Fibroblast of lung (primary cell): ENCODE measurements at regions not wholly inside any gene's neighbourhood (a gene's known extent, or its start where the extent isn't known, plus 50 kb on each side); places are given as distances from the start of the nearest gene placed in this dataset.

Experiments
- DNase-seq, 2 donors: peaks; one replicate each; pipeline versions ENCODE4 v3.0.0 to v3.0.0-alpha.2; 2010; ENCODE audit warnings: low read depth in 2 of 2
- H2AFZ ChIP-seq: 2 replicates; pipeline ENCODE4 v1.5.1; 2012; ENCODE audit warnings: low read length, control low read depth, inconsistent platforms
- H3K27ac ChIP-seq: 2 replicates; pipeline ENCODE4 v1.5.1; 2011; ENCODE audit warnings: low read length, control low read depth; ENCODE audit not compliant: insufficient read depth
- H3K27me3 ChIP-seq: 2 replicates; pipeline ENCODE4 v1.5.1; 2011; ENCODE audit warnings: mild to moderate bottlenecking, low read length; ENCODE audit not compliant: control insufficient read depth, insufficient read depth
- H3K36me3 ChIP-seq: 2 replicates; pipeline ENCODE4 v1.5.1; 2011; ENCODE audit warnings: low read length; ENCODE audit not compliant: control insufficient read depth, insufficient read depth
- H3K4me1 ChIP-seq: 2 replicates; pipeline ENCODE4 v1.5.1; 2011; ENCODE audit warnings: low read length; ENCODE audit not compliant: control insufficient read depth, insufficient read depth; ENCODE audit errors: extremely low read depth
- H3K4me2 ChIP-seq: 2 replicates; pipeline ENCODE4 v1.5.1; 2011; ENCODE audit warnings: low read length, control low read depth; ENCODE audit not compliant: insufficient read depth; ENCODE audit errors: extremely low read depth
- H3K4me3 ChIP-seq, 4 experiments: fragments of 200-600 bp in 1 of 4; sonication (generic) in 1 of 4; replicated peaks in 1 of 4; 2 replicates each; pipeline ENCODE4 v1.5.1; 2011 to 2016; ENCODE audit warnings: low read length in 4 of 4, low read depth in 3 of 4, mild to moderate bottlenecking in 3 of 4, control low read depth in 2 of 4, inconsistent platforms in 1 of 4, mixed read lengths in 1 of 4; ENCODE audit not compliant: insufficient read depth in 1 of 4; ENCODE audit errors: control extremely low read depth in 1 of 4
- H3K79me2 ChIP-seq: 2 replicates; pipeline ENCODE4 v1.5.1; 2012; ENCODE audit warnings: mild to moderate bottlenecking, low read length, inconsistent platforms; ENCODE audit not compliant: control insufficient read depth, insufficient read depth
- H3K9ac ChIP-seq: 2 replicates; pipeline ENCODE4 v1.5.1; 2011; ENCODE audit warnings: mild to moderate bottlenecking, low read length, control low read depth; ENCODE audit not compliant: insufficient read depth
- H3K9me3 ChIP-seq: 2 replicates; pipeline ENCODE4 v1.5.1; 2012; ENCODE audit warnings: low read depth, low read length; ENCODE audit not compliant: control insufficient read depth, insufficient read depth
- H4K20me1 ChIP-seq: 2 replicates; pipeline ENCODE4 v1.5.1; 2011; ENCODE audit warnings: low read length; ENCODE audit not compliant: control insufficient read depth, insufficient read depth; ENCODE audit errors: extremely low read depth
- EZH2 ChIP-seq: IDR thresholded peaks from 2 replicates; pipeline ENCODE4 v1.5.1; 2012; ENCODE audit warnings: low read length, control low read depth, mild to moderate bottlenecking; ENCODE audit errors: missing control alignments
- TF ChIP-seq, protein P1 (sequence below), 2 donors: IDR thresholded peaks in 1 of 2; conservative IDR thresholded peaks in 1 of 2; 1 replicate in 1 of 2; 2 replicates in 1 of 2; pipeline ENCODE4 v1.5.1; 2011 to 2012; ENCODE audit warnings: low read length in 2 of 2, control low read depth in 1 of 2, inconsistent platforms in 1 of 2, low read depth in 1 of 2, mild to moderate bottlenecking in 1 of 2

DNA sequence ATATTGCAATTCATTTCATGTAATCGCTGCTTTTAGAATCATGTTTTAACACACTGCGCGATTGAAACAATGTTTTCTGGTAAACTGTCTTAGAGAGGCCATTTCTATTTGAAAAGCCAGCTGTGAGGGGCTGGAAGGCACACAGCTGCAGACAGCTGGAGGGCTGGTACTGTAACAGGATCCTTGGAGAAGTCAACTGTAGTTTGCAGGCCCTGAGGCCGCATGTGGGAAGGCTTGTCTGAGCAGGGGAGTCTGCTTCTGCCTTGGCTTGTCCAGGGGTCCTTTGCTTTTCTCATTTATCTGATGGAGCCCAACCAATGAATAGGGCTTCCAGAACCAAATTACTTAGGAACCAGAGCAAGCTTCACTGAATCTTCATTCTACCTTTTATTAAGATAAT is 313.5 kb downstream of the BLID start:
- Histone ChIP-seq H3K36me3 (no peaks in the 10 kb centered on the region), H3K9ac (no peak overlapping the region), H4K20me1 (no peaks in the 10 kb centered on the region), H3K27me3 (no peaks in the 10 kb centered on the region), H3K79me2 (no peaks in the 10 kb centered on the region), H3K4me1 (no peaks in the 10 kb centered on the region), H3K27ac (no peak overlapping the region), H3K9me3 (no peaks in the 10 kb centered on the region), H2AFZ (no peak overlapping the region), H3K4me3 (no peak overlapping the region), H3K4me2 (no peak overlapping the region)
- TF ChIP-seq EZH2, result no peak
- TF ChIP-seq, protein P1, sequence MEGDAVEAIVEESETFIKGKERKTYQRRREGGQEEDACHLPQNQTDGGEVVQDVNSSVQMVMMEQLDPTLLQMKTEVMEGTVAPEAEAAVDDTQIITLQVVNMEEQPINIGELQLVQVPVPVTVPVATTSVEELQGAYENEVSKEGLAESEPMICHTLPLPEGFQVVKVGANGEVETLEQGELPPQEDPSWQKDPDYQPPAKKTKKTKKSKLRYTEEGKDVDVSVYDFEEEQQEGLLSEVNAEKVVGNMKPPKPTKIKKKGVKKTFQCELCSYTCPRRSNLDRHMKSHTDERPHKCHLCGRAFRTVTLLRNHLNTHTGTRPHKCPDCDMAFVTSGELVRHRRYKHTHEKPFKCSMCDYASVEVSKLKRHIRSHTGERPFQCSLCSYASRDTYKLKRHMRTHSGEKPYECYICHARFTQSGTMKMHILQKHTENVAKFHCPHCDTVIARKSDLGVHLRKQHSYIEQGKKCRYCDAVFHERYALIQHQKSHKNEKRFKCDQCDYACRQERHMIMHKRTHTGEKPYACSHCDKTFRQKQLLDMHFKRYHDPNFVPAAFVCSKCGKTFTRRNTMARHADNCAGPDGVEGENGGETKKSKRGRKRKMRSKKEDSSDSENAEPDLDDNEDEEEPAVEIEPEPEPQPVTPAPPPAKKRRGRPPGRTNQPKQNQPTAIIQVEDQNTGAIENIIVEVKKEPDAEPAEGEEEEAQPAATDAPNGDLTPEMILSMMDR (conservative IDR thresholded peaks at IDR 0.05 in 1 of 2, IDR thresholded peaks at IDR 0.05 in 1 of 2; ENCODE audit: low read depth in 1 of 2, low read length in 2 of 2), result no peak
- DNase-seq, result peak in 1 of 2 donors; percentile 79

DNA sequence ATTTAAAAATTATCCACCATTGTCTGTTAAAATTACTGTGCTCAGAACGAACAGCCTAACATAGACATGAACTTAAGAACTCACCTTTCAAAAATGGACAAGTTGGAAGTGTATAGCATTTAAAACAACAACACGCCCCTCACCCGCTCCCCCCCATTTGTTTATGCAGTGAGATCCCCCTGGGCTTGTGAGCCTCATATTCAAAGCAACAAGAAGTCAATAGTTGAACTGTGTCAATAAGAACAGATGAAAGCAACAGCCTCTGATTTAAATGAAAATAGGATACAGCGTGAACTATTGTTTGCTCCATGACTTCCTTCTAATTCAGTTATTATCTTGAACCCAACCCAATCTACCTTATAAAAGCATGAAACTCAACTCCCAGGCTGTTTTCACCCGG is 314.2 kb downstream of the BLID start:
- peak overlapping the region; percentile 27 for H3K4me2 ChIP-seq

DNA sequence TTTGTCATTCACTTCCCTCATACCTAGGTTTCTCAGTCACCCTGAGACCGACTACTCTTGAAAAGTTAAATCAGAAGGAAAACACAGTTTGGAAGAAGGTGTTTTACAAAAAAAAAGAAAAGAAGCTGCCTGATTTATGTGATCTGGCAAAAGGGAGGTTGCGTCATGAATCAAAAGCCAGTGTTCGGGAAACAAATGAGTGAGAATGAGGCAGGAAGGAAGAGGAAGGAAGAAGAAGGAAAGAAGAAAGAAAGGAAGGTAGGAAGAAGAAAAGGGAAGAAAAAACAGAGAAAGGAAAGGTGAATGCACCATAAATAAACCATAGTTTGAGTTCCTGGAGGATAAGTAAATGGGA is 314.6 kb downstream of the BLID start:
- Histone ChIP-seq H3K4me3 (no peak overlapping the region), H3K4me1 (no peaks in the 10 kb centered on the region), H3K79me2 (no peaks in the 10 kb centered on the region), H3K36me3 (no peaks in the 10 kb centered on the region), H3K9ac (no peak overlapping the region), H3K27ac (no peak overlapping the region), H3K4me2 (peak overlapping the region; percentile 27), H4K20me1 (no peaks in the 10 kb centered on the region), H3K27me3 (no peaks in the 10 kb centered on the region), H2AFZ (no peak overlapping the region), H3K9me3 (no peaks in the 10 kb centered on the region)
- peak in 1 of 2 donors; percentile 18 for DNase-seq
- no peak for TF ChIP-seq EZH2
- TF ChIP-seq, protein P1 (conservative IDR thresholded peaks at IDR 0.05 in 1 of 2, IDR thresholded peaks at IDR 0.05 in 1 of 2; ENCODE audit: low read depth in 1 of 2, low read length in 2 of 2), result no peak

More for the DNA sequence above, 314.2 kb downstream of the BLID start:
- no peak overlapping the region for H2AFZ ChIP-seq
- H3K4me3 ChIP-seq, result no peak overlapping the region
- DNase-seq, result no peak
- H3K36me3 ChIP-seq, result no peaks in the 10 kb centered on the region
- no peak overlapping the region for H3K27ac ChIP-seq
- TF ChIP-seq EZH2, result no peak
- TF ChIP-seq, protein P1 (conservative IDR thresholded peaks at IDR 0.05 in 1 of 2, IDR thresholded peaks at IDR 0.05 in 1 of 2; ENCODE audit: low read depth in 1 of 2, low read length in 2 of 2), result no peak
- no peaks in the 10 kb centered on the region for H4K20me1 ChIP-seq
- H3K79me2 ChIP-seq, result no peaks in the 10 kb centered on the region
- H3K9me3 ChIP-seq, result no peaks in the 10 kb centered on the region
- no peaks in the 10 kb centered on the region for H3K4me1 ChIP-seq
- H3K27me3 ChIP-seq, result no peaks in the 10 kb centered on the region
- H3K9ac ChIP-seq, result no peak overlapping the region
